ENCODE measurements at regions not wholly inside any gene's neighbourhood (a gene's known extent, or its start where the extent isn't known, plus 50 kb on each side); places are given as distances from the start of the nearest gene placed in this dataset.

DNA sequence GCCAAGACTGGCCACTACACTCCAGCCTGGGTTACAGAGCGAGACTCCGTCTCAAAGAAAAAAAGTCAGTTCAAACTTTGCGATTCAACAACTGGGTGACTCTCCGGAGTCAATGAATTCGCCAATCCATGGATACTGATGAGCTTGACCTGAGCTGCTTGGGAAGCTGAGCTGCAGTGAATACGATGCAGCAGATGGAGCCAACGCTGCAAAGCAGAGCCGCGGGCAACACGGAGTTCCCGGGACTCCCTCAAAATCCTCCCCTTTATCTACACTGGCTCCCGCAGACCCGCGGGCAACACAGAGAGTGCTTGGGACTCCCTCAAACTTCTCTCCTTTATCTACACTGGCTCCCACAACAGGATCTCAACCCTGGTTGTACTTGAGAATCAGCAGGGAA, 62.6 kb upstream of the SALL4 start:
- no peak for DNase-seq (ENCODE audit: low read depth, low spot score)
- H3K4me3 ChIP-seq (ENCODE audit: low read length): no peak overlapping the region
- no CpG with 5 or more reads among the region's 14 CpGs for WGBS (ENCODE audit: insufficient coverage, insufficient read length)

GRCh38 chr20:51862796-51863195, 60.5 kb upstream of the SALL4 start:
- no CpG with 5 or more reads among the region's 8 CpGs for WGBS (ENCODE audit: insufficient coverage, insufficient read length)

More for the DNA sequence above, 62.6 kb upstream of the SALL4 start:
- no peaks in the 10 kb centered on the region for H3K27me3 ChIP-seq (ENCODE audit: control insufficient read depth, insufficient read depth, low read length)
- H3K27ac ChIP-seq (ENCODE audit: low read length): no peak overlapping the region
- H3K36me3 ChIP-seq (ENCODE audit: control insufficient read depth, insufficient read depth, low read length): no peaks in the 10 kb centered on the region
- H3K4me1 ChIP-seq (ENCODE audit: control insufficient read depth, insufficient read depth, low read length): peaks cover 2% of the 10 kb centered on the region
- H3K9me3 ChIP-seq (ENCODE audit: control insufficient read depth, insufficient read depth, low read length): no peaks in the 10 kb centered on the region

DNA sequence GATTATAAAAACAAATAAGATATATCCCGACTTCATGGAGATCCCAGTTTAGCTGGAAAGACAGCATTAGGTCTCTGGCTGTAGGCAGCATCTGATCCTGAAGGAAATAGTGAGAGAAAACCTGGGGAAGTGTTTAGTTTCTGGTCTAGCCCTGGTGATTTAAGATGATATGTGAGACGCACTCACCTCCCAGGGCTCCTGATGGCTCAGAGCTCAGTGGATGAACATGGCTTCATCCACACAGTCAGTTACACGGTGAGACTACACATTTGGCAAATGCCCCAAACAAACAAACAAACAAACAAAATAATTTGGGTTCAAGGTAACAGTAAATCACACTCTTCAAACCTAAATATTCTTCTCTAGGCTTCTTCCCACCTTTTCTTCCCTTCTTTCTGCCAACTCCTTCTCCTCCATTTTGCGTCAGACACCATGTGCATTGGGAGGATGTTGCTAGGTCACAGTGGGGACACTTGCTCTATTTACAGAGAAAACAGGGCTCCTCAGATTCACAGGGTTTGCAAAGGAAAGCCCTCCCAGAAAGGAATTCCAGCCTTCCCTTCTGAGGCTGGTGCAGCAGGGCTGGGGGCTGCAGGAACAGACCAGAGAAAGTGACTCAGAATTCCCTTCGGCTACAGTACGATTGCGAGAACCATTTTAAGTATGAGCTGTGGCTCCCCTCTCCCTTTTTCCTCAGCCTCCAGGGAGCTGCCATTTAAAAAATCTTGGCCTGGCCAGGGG, 59.6 kb upstream of the SALL4 start:
- H3K4me1 ChIP-seq (ENCODE audit: control insufficient read depth, insufficient read depth, low read length): peaks cover 2% of the 10 kb centered on the region
- H3K4me3 ChIP-seq (ENCODE audit: low read length): no peak overlapping the region
- no peaks in the 10 kb centered on the region for H3K27me3 ChIP-seq (ENCODE audit: control insufficient read depth, insufficient read depth, low read length)
- H3K36me3 ChIP-seq (ENCODE audit: control insufficient read depth, insufficient read depth, low read length): no peaks in the 10 kb centered on the region
- no peaks in the 10 kb centered on the region for H3K9me3 ChIP-seq (ENCODE audit: control insufficient read depth, insufficient read depth, low read length)
- WGBS (ENCODE audit: insufficient coverage, insufficient read length): no CpG with 5 or more reads among the region's 7 CpGs
- H3K27ac ChIP-seq (ENCODE audit: low read length): no peak overlapping the region
- DNase-seq (ENCODE audit: low read depth, low spot score): no peak

More at GRCh38 chr20:51862796-51863195, 60.5 kb upstream of the SALL4 start:
- Histone ChIP-seq H3K36me3 (ENCODE audit: control insufficient read depth, insufficient read depth, low read length) (no peaks in the 10 kb centered on the region), H3K27me3 (ENCODE audit: control insufficient read depth, insufficient read depth, low read length) (no peaks in the 10 kb centered on the region), H3K4me1 (ENCODE audit: control insufficient read depth, insufficient read depth, low read length) (peaks cover 2% of the 10 kb centered on the region), H3K27ac (ENCODE audit: low read length) (no peak overlapping the region), H3K4me3 (ENCODE audit: low read length) (no peak overlapping the region), H3K9me3 (ENCODE audit: control insufficient read depth, insufficient read depth, low read length) (no peaks in the 10 kb centered on the region)
- no peak for DNase-seq (ENCODE audit: low read depth, low spot score)

DNA sequence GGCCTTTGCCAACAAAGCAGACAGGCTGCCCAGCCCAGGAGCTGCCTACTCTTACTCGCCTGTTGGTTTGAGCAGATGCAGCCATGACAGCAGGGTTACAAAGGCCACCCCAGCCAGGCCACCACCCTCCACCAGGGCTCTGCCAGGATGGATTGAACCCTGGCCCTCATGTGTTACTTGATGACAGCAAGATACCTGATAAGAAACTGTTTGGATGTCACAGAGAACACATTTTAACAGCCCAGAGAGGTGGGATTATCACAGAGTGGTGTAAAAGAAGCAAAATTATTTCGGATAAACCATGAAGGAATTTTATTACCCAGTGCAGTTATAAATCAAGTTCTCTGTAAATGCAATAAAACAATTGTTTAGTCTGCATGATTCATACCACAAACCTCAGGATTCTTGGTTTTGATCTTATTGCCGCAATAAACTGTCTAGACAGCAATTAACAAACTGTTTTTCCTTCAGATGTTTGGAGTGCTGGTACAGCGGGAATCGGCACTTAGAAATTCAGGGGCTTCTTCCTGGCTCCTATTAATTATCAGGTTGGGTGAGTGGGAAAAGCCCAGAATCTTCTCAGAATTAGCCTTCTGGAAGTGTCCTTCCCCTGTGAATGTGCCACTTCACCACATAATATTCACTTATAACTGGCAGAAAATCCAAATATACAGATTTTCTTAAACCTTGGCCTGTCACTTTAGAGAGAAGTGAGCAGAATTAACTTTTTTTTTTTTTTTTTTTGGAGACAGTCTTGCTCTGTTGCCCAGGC, 58.0 kb upstream of the SALL4 start:
- Histone ChIP-seq H3K4me3 (ENCODE audit: low read length) (no peak overlapping the region), H3K27ac (ENCODE audit: low read length) (no peak overlapping the region), H3K36me3 (ENCODE audit: control insufficient read depth, insufficient read depth, low read length) (no peaks in the 10 kb centered on the region), H3K27me3 (ENCODE audit: control insufficient read depth, insufficient read depth, low read length) (no peaks in the 10 kb centered on the region), H3K9me3 (ENCODE audit: control insufficient read depth, insufficient read depth, low read length) (no peaks in the 10 kb centered on the region), H3K4me1 (ENCODE audit: control insufficient read depth, insufficient read depth, low read length) (peaks cover 2% of the 10 kb centered on the region)
- DNase-seq (ENCODE audit: low read depth, low spot score): no peak
- no CpG with 5 or more reads among the region's 5 CpGs for WGBS (ENCODE audit: insufficient coverage, insufficient read length)

- no peaks in the 10 kb centered on the region for H3K4me1 ChIP-seq (ENCODE audit: control insufficient read depth, insufficient read depth, low read length)
- no peaks in the 10 kb centered on the region for H3K27me3 ChIP-seq (ENCODE audit: control insufficient read depth, insufficient read depth, low read length)
- no peak overlapping the region for H3K4me3 ChIP-seq (ENCODE audit: low read length)
- no peaks in the 10 kb centered on the region for H3K9me3 ChIP-seq (ENCODE audit: control insufficient read depth, insufficient read depth, low read length)
- no peak overlapping the region for H3K27ac ChIP-seq (ENCODE audit: low read length)
- no peaks in the 10 kb centered on the region for H3K36me3 ChIP-seq (ENCODE audit: control insufficient read depth, insufficient read depth, low read length)
- DNase-seq (ENCODE audit: low read depth, low spot score): no peak
- no CpG with 5 or more reads among the region's 3 CpGs for WGBS (ENCODE audit: insufficient coverage, insufficient read length)
Observed at GRCh38 chr20:51856432-51856831, 54.1 kb upstream of the SALL4 start.

GRCh38 chr20:51854921-51855320, 52.6 kb upstream of the SALL4 start:
- Histone ChIP-seq H3K27me3 (ENCODE audit: control insufficient read depth, insufficient read depth, low read length) (no peaks in the 10 kb centered on the region), H3K27ac (ENCODE audit: low read length) (no peak overlapping the region), H3K36me3 (ENCODE audit: control insufficient read depth, insufficient read depth, low read length) (no peaks in the 10 kb centered on the region), H3K4me1 (ENCODE audit: control insufficient read depth, insufficient read depth, low read length) (no peaks in the 10 kb centered on the region), H3K4me3 (ENCODE audit: low read length) (no peak overlapping the region), H3K9me3 (ENCODE audit: control insufficient read depth, insufficient read depth, low read length) (no peaks in the 10 kb centered on the region)
- WGBS (ENCODE audit: insufficient coverage, insufficient read length): no CpG with 5 or more reads among the region's 6 CpGs
- DNase-seq (ENCODE audit: low read depth, low spot score): no peak
